DND-41 (cell line): ENCODE measurements at regions not wholly inside any gene's neighbourhood (a gene's known extent, or its start where the extent isn't known, plus 50 kb on each side); places are given as distances from the start of the nearest gene placed in this dataset.

ENCODE experiments used
- CTCF ChIP-seq: IDR thresholded peaks from 2 replicates; pipeline ENCODE4 v1.5.1; 2012; ENCODE audit warnings: borderline replicate concordance, low read length, moderate library complexity, mild to moderate bottlenecking; ENCODE audit not compliant: poor library complexity, severe bottlenecking; ENCODE audit errors: extremely low read depth
- EZH2 ChIP-seq: IDR thresholded peaks from 3 replicates; pipeline ENCODE4 v1.6.1; 2012; ENCODE audit warnings: borderline replicate concordance, low read depth, mild to moderate bottlenecking, moderate library complexity, low read length, inconsistent platforms; ENCODE audit not compliant: severe bottlenecking

- TF ChIP-seq CTCF, result no peak
- TF ChIP-seq EZH2, result no peak
These were observed 401.0 kb upstream of the ZEB2 start for GRCh38 chr2:144920755-144921530.
